CD14-positive monocyte (primary cell): ENCODE measurements at regions not wholly inside any gene's neighbourhood (a gene's known extent, or its start where the extent isn't known, plus 50 kb on each side); places are given as distances from the start of the nearest gene placed in this dataset.

Source experiments
- DNase-seq, 3 donors: peaks; one replicate each; pipeline ENCODE4 v3.0.0-alpha.2; 2011 to 2022
- H2AFZ ChIP-seq: 2 replicates; pipeline ENCODE4 v1.6.0; 2012; ENCODE audit warnings: mild to moderate bottlenecking, low read depth, low read length, inconsistent platforms; ENCODE audit not compliant: insufficient read depth, poor library complexity, severe bottlenecking
- H3K27ac ChIP-seq, 2 donors: 1 replicate in 1 of 2; 2 replicates in 1 of 2; pipeline ENCODE4 v1.5.1; 2012 to 2013; ENCODE audit warnings: low read length in 2 of 2, control low read depth in 1 of 2, inconsistent platforms in 1 of 2, low read depth in 1 of 2, mild to moderate bottlenecking in 1 of 2
- H3K27me3 ChIP-seq, 2 donors: one replicate each; pipeline versions ENCODE4 v1.6.0 to v1.6.1; 2011 to 2013; ENCODE audit warnings: low read length in 2 of 2; ENCODE audit not compliant: control insufficient read depth in 2 of 2, insufficient read depth in 2 of 2
- H3K36me3 ChIP-seq, 2 donors: replicated peaks in 1 of 2; 1 replicate in 1 of 2; 2 replicates in 1 of 2; pipeline versions ENCODE4 v1.5.1 to v1.6.1; 2012 to 2013; ENCODE audit warnings: low read length in 2 of 2, control low read depth in 1 of 2, inconsistent platforms in 1 of 2, mild to moderate bottlenecking in 1 of 2; ENCODE audit not compliant: insufficient read depth in 2 of 2, control insufficient read depth in 1 of 2
- H3K4me1 ChIP-seq, 2 donors: 1 replicate in 1 of 2; 2 replicates in 1 of 2; pipeline versions ENCODE4 v1.5.1 to v1.6.1; 2012 to 2013; ENCODE audit warnings: low read length in 2 of 2, control low read depth in 1 of 2, inconsistent platforms in 1 of 2, mild to moderate bottlenecking in 1 of 2, moderate library complexity in 1 of 2; ENCODE audit not compliant: insufficient read depth in 2 of 2, control insufficient read depth in 1 of 2
- H3K4me2 ChIP-seq: replicated peaks from 2 replicates; pipeline ENCODE3; 2012; ENCODE audit warnings: low read length, moderate library complexity, mild to moderate bottlenecking; ENCODE audit not compliant: poor library complexity, severe bottlenecking; ENCODE audit errors: extremely low read depth
- H3K4me3 ChIP-seq, 3 experiments: fragments of 200-600 bp in 1 of 3; sonication (generic) in 1 of 3; replicated peaks in 1 of 3; 1 replicate in 2 of 3; 2 replicates in 1 of 3; pipeline ENCODE4 v1.5.1; 2011 to 2013; ENCODE audit warnings: low read length in 3 of 3, mild to moderate bottlenecking in 3 of 3, control low read depth in 2 of 3, low read depth in 2 of 3, inconsistent platforms in 1 of 3, moderate library complexity in 1 of 3
- H3K79me2 ChIP-seq: 2 replicates; pipeline ENCODE4 v1.6.0; 2012; ENCODE audit warnings: mild to moderate bottlenecking, control low read depth, inconsistent platforms, low read length, moderate library complexity; ENCODE audit not compliant: insufficient read depth
- H3K9ac ChIP-seq: 2 replicates; pipeline ENCODE4 v1.6.0; 2017; ENCODE audit warnings: low read length, mild to moderate bottlenecking; ENCODE audit not compliant: insufficient read depth, poor library complexity, severe bottlenecking
- H3K9me3 ChIP-seq, 2 donors: replicated peaks in 1 of 2; 1 replicate in 1 of 2; 2 replicates in 1 of 2; pipeline versions ENCODE4 v1.5.1 to v1.6.1; 2012 to 2013; ENCODE audit warnings: low read length in 2 of 2, control low read depth in 1 of 2; ENCODE audit not compliant: control insufficient read depth in 1 of 2, insufficient read depth in 1 of 2
- H4K20me1 ChIP-seq: 2 replicates; pipeline ENCODE4 v1.6.0; 2012; ENCODE audit warnings: mild to moderate bottlenecking, low read length, control low read depth, moderate library complexity; ENCODE audit not compliant: insufficient read depth
- H3K27ac Mint-ChIP-seq, 7 donors: one replicate each; pipeline ENCODE4 v1.8.0; 2020; ENCODE audit warnings: mild to moderate bottlenecking in 7 of 7, mixed read lengths in 7 of 7, moderate library complexity in 6 of 7, inconsistent platforms in 2 of 7
- H3K27me3 Mint-ChIP-seq, 3 donors: one replicate each; pipeline ENCODE4 v1.8.0; 2021 to 2022; ENCODE audit warnings: low read depth in 3 of 3, mild to moderate bottlenecking in 3 of 3, mixed read lengths in 3 of 3, moderate library complexity in 3 of 3, inconsistent platforms in 1 of 3
- H3K36me3 Mint-ChIP-seq, 2 donors: one replicate each; pipeline ENCODE4 v1.8.0; 2020; ENCODE audit warnings: mixed read lengths in 2 of 2, inconsistent platforms in 1 of 2, mild to moderate bottlenecking in 1 of 2
- H3K4me1 Mint-ChIP-seq: one replicate; pipeline ENCODE4 v1.8.0; 2020; ENCODE audit warnings: mild to moderate bottlenecking, mixed read lengths
- H3K4me3 Mint-ChIP-seq, 2 donors: one replicate each; pipeline ENCODE4 v1.8.0; 2020; ENCODE audit warnings: mild to moderate bottlenecking in 2 of 2, mixed read lengths in 2 of 2, moderate library complexity in 1 of 2
- H3K9me3 Mint-ChIP-seq, 7 donors: one replicate each; pipeline ENCODE4 v1.8.0; 2020 to 2022; ENCODE audit warnings: mixed read lengths in 7 of 7, mild to moderate bottlenecking in 6 of 7, moderate library complexity in 6 of 7, inconsistent platforms in 2 of 7
- CTCF ChIP-seq: fragments of 200-600 bp; IDR thresholded peaks from one replicate; pipeline ENCODE4 v1.8.0; 2022; ENCODE audit warnings: antibody characterized with exemption, mild to moderate bottlenecking
- WGBS: methylation state at CpG from one replicate; pipeline ENCODE4 v1.1.5; 2013; ENCODE audit warnings: missing lambda C conversion rate; ENCODE audit not compliant: insufficient coverage; 5-methylcytosine and 5-hydroxymethylcytosine counted together
- intact Hi-C, 2 donors: fragments of 100-400 bp; cut with micrococcal nuclease; formaldehyde crosslinking; loops; one replicate each; pipeline versions ENCODE4 v1.15.0 to v1.15.1; 2023

DNA sequence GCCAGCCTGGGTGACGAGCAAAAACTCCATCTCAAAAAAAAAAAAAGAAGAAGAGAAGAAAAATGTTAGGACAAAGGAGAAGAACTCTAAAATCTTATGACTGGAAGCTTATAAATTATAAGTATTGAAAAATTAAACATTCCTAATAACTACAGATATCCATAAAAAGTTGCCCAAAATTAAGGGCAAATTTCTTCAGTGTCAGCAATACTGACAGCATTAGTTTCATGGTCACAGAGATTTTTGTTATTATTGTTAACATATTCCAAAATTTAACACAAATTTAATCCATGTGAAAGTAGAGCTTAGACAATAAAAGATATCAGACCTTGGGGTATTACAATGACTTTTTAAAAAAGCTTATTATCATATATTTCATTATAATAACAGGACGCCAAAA lies 74.1 kb downstream of the NR2F2 start:
- Histone ChIP-seq H2AFZ (no peak overlapping the region), H3K4me1 (no peaks in the 10 kb centered on the region), H3K9me3 (peaks cover 0 to 13% of the 10 kb centered on the region in 2 donors), H4K20me1 (no peaks in the 10 kb centered on the region), H3K4me2 (no peak overlapping the region), H3K79me2 (no peaks in the 10 kb centered on the region), H3K36me3 (no peaks in the 10 kb centered on the region), H3K9ac (no peak overlapping the region), H3K4me3 (no peak overlapping the region), H3K27me3 (peaks cover 36 to 51% of the 10 kb centered on the region in 2 donors), H3K27ac (no peak overlapping the region)
- H3K36me3 Mint-ChIP-seq: no peaks in the 10 kb centered on the region
- intact Hi-C loops: no loop called here
- H3K9me3 Mint-ChIP-seq: peaks cover 2 to 21% (median 16%) of the 10 kb centered on the region in 7 donors
- no peak for DNase-seq
- no peak overlapping the region for H3K27ac Mint-ChIP-seq
- H3K4me1 Mint-ChIP-seq: peaks cover 2% of the 10 kb centered on the region
- H3K4me3 Mint-ChIP-seq: no peak overlapping the region
- TF ChIP-seq CTCF: no peak
- WGBS: no CpG with 5 or more reads among the region's 2 CpGs
- H3K27me3 Mint-ChIP-seq: peaks cover 32 to 58% (median 45%) of the 10 kb centered on the region in 3 donors

- Mint-ChIP-seq H3K27ac (no peak overlapping the region), H3K9me3 (peaks cover 2 to 25% (median 20%) of the 10 kb centered on the region in 7 donors), H3K36me3 (no peaks in the 10 kb centered on the region), H3K27me3 (peaks cover 49 to 74% (median 57%) of the 10 kb centered on the region in 3 donors), H3K4me3 (peak overlapping the region in 1 of 2 donors; percentile 32), H3K4me1 (peaks cover 2% of the 10 kb centered on the region)
- TF ChIP-seq CTCF: no peak
- Histone ChIP-seq H3K27ac (no peak overlapping the region), H3K9me3 (peaks cover 0 to 22% of the 10 kb centered on the region in 2 donors), H3K79me2 (no peaks in the 10 kb centered on the region), H3K9ac (no peak overlapping the region), H3K27me3 (peaks cover 53 to 67% of the 10 kb centered on the region in 2 donors), H4K20me1 (no peaks in the 10 kb centered on the region), H3K36me3 (no peaks in the 10 kb centered on the region), H3K4me2 (no peak overlapping the region), H3K4me1 (no peaks in the 10 kb centered on the region), H2AFZ (no peak overlapping the region), H3K4me3 (no peak overlapping the region)
- no peak for DNase-seq
- no CpG with 5 or more reads among the region's 3 CpGs for WGBS
- intact Hi-C loops: no loop called here
Measured at GRCh38 chr15:96406291-96406690, 75.8 kb downstream of the NR2F2 start.
